CD4-positive, alpha-beta T cell (primary cell): ENCODE measurements at regions not wholly inside any gene's neighbourhood (a gene's known extent, or its start where the extent isn't known, plus 50 kb on each side); places are given as distances from the start of the nearest gene placed in this dataset.

Experiments used
- ATAC-seq: fragments of 200-7000 bp; cut with Tn5 transposase; one replicate; pipeline ENCODE4 v1.10.0; 2022; ENCODE audit warnings: mild to moderate bottlenecking; ENCODE audit not compliant: poor library complexity
- CTCF ChIA-PET: fragments of 350-600 bp; sonication (Branson Sonifier 250); formaldehyde crosslinking; loops from one replicate; lab custom pipeline; 2021; ENCODE audit warnings: antibody characterized with exemption, inconsistent platforms; lab: Charles Lee
- POLR2A ChIA-PET: fragments of 350-600 bp; sonication (Branson Sonifier 250); formaldehyde crosslinking; loops from one replicate; lab custom pipeline; 2021; ENCODE audit warnings: antibody characterized with exemption, inconsistent platforms; lab: Charles Lee
- DNase-seq, 14 experiments: peaks; one replicate each; pipeline ENCODE4 v3.0.0-alpha.2; 2013 to 2020; ENCODE audit warnings: mixed read lengths in 2 of 14
- H3K27ac ChIP-seq, 2 donors: one replicate each; pipeline versions ENCODE4 v1.5.1 to v1.7.0; 2013; ENCODE audit warnings: low read length in 2 of 2, low read depth in 1 of 2, mild to moderate bottlenecking in 1 of 2
- H3K27me3 ChIP-seq, 2 experiments: 1 replicate in 1 of 2; 2 replicates in 1 of 2; pipeline versions ENCODE4 v1.6.1 to v1.7.0; 2013; ENCODE audit warnings: low read length in 2 of 2, control low read depth in 1 of 2, mild to moderate bottlenecking in 1 of 2, moderate library complexity in 1 of 2; ENCODE audit not compliant: insufficient read depth in 2 of 2, control insufficient read depth in 1 of 2
- H3K36me3 ChIP-seq: one replicate; pipeline ENCODE4 v1.6.1; 2013; ENCODE audit warnings: low read length, control low read depth; ENCODE audit not compliant: insufficient read depth
- H3K4me1 ChIP-seq: one replicate; pipeline ENCODE4 v1.6.1; 2013; ENCODE audit warnings: low read length, control low read depth; ENCODE audit not compliant: insufficient read depth
- H3K4me3 ChIP-seq: one replicate; pipeline ENCODE4 v1.5.1; 2013; ENCODE audit warnings: mild to moderate bottlenecking, low read length, moderate library complexity
- H3K9me3 ChIP-seq, 2 experiments: 1 replicate in 1 of 2; 2 replicates in 1 of 2; pipeline versions ENCODE4 v1.6.1 to v1.7.0; 2013; ENCODE audit warnings: low read length in 2 of 2, mild to moderate bottlenecking in 2 of 2, control low read depth in 1 of 2, moderate library complexity in 1 of 2; ENCODE audit not compliant: control insufficient read depth in 1 of 2, insufficient read depth in 1 of 2
- H3K27ac Mint-ChIP-seq: one replicate; pipeline ENCODE4 v1.8.0; 2020; ENCODE audit warnings: mixed read lengths
- H3K27me3 Mint-ChIP-seq: one replicate; pipeline ENCODE4 v1.8.0; 2021; ENCODE audit warnings: mixed read lengths
- H3K36me3 Mint-ChIP-seq: one replicate; pipeline ENCODE4 v1.8.0; 2021; ENCODE audit warnings: low read depth, mixed read lengths
- H3K4me1 Mint-ChIP-seq: one replicate; pipeline ENCODE4 v1.8.0; 2021; ENCODE audit warnings: low read depth, mixed read lengths
- H3K4me3 Mint-ChIP-seq: one replicate; pipeline ENCODE4 v1.8.0; 2020; ENCODE audit warnings: mild to moderate bottlenecking, mixed read lengths
- H3K9me3 Mint-ChIP-seq: one replicate; pipeline ENCODE4 v1.8.0; 2020; ENCODE audit warnings: mixed read lengths
- intact Hi-C, 2 experiments: fragments of 100-400 bp; cut with DNase I in 1 of 2; cut with micrococcal nuclease in 1 of 2; formaldehyde crosslinking; loops; one replicate each; pipeline versions ENCODE4 v1.15.1 to v1.9.0; 2023 to 2025; cut with DNase I, micrococcal nuclease
- TF ChIP-seq, protein P1 (sequence below): fragments of 200-600 bp; IDR thresholded peaks from one replicate; pipeline ENCODE4 v1.8.0; 2022; ENCODE audit warnings: antibody characterized with exemption, mild to moderate bottlenecking

DNA sequence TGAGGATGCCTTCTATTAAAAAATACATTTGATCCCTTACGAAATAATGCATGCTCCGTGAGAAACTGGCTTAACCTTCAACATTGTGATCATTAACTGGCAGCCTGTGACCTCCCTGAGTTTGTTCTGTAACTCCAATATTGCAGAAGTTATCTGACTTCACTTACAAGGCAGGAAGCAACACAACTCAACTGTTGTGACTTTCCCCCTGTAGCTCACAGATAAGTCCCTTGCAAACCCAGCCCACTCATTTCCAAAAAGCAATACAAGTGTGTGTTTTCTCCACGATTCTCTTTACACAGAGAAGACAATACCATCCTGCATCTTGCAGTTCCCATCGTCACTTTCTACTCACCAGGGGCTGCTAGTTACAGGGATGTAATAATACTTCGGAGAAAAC, 304.7 kb upstream of the TMEM132C start:
- no peak for DNase-seq
- Mint-ChIP-seq H3K27me3 (no peaks in the 10 kb centered on the region), H3K27ac (no peak overlapping the region), H3K36me3 (no peaks in the 10 kb centered on the region), H3K4me1 (no peaks in the 10 kb centered on the region), H3K4me3 (no peak overlapping the region), H3K9me3 (peaks cover 11% of the 10 kb centered on the region)
- no peaks in the 10 kb centered on the region for H3K27me3 ChIP-seq
- H3K36me3 ChIP-seq, result no peaks in the 10 kb centered on the region
- intact Hi-C loops, result no loop called here
- H3K27ac ChIP-seq, result no peak overlapping the region
- TF ChIP-seq, protein P1, sequence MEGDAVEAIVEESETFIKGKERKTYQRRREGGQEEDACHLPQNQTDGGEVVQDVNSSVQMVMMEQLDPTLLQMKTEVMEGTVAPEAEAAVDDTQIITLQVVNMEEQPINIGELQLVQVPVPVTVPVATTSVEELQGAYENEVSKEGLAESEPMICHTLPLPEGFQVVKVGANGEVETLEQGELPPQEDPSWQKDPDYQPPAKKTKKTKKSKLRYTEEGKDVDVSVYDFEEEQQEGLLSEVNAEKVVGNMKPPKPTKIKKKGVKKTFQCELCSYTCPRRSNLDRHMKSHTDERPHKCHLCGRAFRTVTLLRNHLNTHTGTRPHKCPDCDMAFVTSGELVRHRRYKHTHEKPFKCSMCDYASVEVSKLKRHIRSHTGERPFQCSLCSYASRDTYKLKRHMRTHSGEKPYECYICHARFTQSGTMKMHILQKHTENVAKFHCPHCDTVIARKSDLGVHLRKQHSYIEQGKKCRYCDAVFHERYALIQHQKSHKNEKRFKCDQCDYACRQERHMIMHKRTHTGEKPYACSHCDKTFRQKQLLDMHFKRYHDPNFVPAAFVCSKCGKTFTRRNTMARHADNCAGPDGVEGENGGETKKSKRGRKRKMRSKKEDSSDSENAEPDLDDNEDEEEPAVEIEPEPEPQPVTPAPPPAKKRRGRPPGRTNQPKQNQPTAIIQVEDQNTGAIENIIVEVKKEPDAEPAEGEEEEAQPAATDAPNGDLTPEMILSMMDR, result no peak
- peaks cover 0 to 6% of the 10 kb centered on the region in 2 experiments for H3K9me3 ChIP-seq
- ChIA-PET POLR2A (no interaction called here), CTCF (no interaction called here)
- H3K4me1 ChIP-seq, result no peaks in the 10 kb centered on the region
- ATAC-seq, result no peak
- H3K4me3 ChIP-seq, result no peak overlapping the region

DNA sequence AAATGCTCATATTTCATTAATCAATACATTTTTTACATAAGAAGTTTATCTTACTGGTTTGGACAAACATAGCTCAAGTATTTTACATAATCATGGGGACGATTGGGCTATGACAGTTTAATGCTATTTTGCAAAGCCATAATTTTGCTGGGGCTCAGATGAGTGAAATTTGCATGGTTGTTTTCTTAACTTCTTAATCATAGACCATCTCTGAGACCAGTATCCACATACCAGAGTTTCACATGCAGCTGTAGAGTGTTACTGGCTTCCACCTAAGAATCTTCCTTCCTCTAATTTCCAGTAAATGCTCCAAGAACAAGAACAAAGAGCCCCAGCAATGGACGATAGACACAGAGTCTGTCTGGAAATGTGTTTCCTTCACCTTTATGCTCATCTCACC, 303.0 kb upstream of the TMEM132C start:
- TF ChIP-seq, protein P1, result no peak
- H3K4me3 ChIP-seq, result no peak overlapping the region
- H3K27ac ChIP-seq, result no peak overlapping the region
- no peaks in the 10 kb centered on the region for H3K4me1 ChIP-seq
- DNase-seq (no peak), ATAC-seq (no peak)
- no peak overlapping the region for H3K4me3 Mint-ChIP-seq
- no peaks in the 10 kb centered on the region for H3K36me3 Mint-ChIP-seq
- ChIA-PET POLR2A (no interaction called here), CTCF (no interaction called here)
- no peaks in the 10 kb centered on the region for H3K36me3 ChIP-seq
- H3K9me3 Mint-ChIP-seq, result peaks cover 8% of the 10 kb centered on the region
- no peaks in the 10 kb centered on the region for H3K4me1 Mint-ChIP-seq
- no peak overlapping the region for H3K27ac Mint-ChIP-seq
- H3K9me3 ChIP-seq, result peaks cover 0 to 6% of the 10 kb centered on the region in 2 experiments
- intact Hi-C loops, result no loop called here
- no peaks in the 10 kb centered on the region for H3K27me3 ChIP-seq
- H3K27me3 Mint-ChIP-seq, result no peaks in the 10 kb centered on the region

DNA sequence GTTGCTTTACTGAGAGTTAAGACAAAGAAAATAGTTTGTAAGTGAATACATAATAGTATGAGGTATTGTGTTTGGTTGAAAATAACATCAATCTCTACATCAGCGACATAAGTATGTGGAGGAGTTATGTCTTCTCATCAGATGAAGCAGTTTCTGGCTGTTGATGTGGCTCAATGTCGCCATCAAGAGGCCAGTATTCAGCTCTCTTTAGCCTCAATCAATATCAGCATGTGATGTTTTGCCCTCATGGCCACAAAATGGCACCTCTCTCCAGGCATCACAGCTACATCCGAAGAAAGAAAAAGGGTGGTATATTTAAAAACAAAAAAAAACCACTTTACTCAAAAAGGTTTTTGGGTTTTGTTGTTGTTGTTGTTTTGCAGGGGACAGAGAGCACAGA, 302.3 kb upstream of the TMEM132C start:
- intact Hi-C loops, result no loop called here
- H3K4me1 Mint-ChIP-seq, result no peaks in the 10 kb centered on the region

More for the DNA sequence above, 302.3 kb upstream of the TMEM132C start:
- ATAC-seq (no peak), DNase-seq (no peak)
- Mint-ChIP-seq H3K36me3 (no peaks in the 10 kb centered on the region), H3K4me3 (no peak overlapping the region), H3K9me3 (peaks cover 11% of the 10 kb centered on the region), H3K27ac (no peak overlapping the region), H3K27me3 (no peaks in the 10 kb centered on the region)
- Histone ChIP-seq H3K4me1 (no peaks in the 10 kb centered on the region), H3K36me3 (no peaks in the 10 kb centered on the region), H3K9me3 (peaks cover 0 to 6% of the 10 kb centered on the region in 2 experiments), H3K4me3 (no peak overlapping the region), H3K27ac (no peak overlapping the region), H3K27me3 (no peaks in the 10 kb centered on the region)
- CTCF ChIA-PET, result no interaction called here
- TF ChIP-seq, protein P1, result no peak
- POLR2A ChIA-PET, result no interaction called here
